Breast epithelium (tissue), 3 donors: ENCODE measurements at regions not wholly inside any gene's neighbourhood (a gene's known extent, or its start where the extent isn't known, plus 50 kb on each side); places are given as distances from the start of the nearest gene placed in this dataset.

ENCODE experiments used
- POLR2A ChIP-seq: fragments of 450-650 bp; IDR thresholded peaks from one replicate; pipeline ENCODE4 v1.6.1; 2016; ENCODE audit warnings: antibody characterized with exemption, mild to moderate bottlenecking, moderate library complexity
- POLR2AphosphoS5 ChIP-seq, 3 donors: sonication (generic); formaldehyde crosslinking; IDR thresholded peaks; one replicate each; pipeline ENCODE4 v1.6.1; 2017; ENCODE audit warnings: antibody characterized with exemption in 3 of 3
- TF ChIP-seq, protein P1 (sequence below), 3 donors: fragments of 450-650 bp; IDR thresholded peaks; one replicate each; pipeline ENCODE4 v1.5.1; 2016 to 2017; ENCODE audit warnings: antibody characterized with exemption in 3 of 3, mild to moderate bottlenecking in 3 of 3, moderate library complexity in 3 of 3

DNA sequence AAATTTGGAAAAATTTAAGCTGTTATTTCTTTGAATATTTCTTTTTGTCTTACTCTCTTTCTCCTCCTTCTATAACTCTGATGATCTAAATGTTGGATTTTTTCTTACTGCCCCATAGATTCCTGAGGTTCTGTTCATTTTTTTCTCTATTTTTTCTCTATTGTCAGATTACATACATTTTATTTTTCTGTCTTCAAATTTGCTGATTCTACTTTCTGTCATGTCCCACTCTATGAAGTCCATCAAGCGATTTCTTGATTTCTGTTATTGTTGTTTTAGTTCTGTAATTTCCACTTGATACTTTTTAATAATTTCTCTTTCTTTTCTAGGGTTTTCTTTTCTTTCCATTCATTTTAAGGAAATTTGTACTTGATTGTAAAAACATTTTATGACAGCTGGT, 83.7 kb upstream of the THRB start:
- TF ChIP-seq, protein P1, sequence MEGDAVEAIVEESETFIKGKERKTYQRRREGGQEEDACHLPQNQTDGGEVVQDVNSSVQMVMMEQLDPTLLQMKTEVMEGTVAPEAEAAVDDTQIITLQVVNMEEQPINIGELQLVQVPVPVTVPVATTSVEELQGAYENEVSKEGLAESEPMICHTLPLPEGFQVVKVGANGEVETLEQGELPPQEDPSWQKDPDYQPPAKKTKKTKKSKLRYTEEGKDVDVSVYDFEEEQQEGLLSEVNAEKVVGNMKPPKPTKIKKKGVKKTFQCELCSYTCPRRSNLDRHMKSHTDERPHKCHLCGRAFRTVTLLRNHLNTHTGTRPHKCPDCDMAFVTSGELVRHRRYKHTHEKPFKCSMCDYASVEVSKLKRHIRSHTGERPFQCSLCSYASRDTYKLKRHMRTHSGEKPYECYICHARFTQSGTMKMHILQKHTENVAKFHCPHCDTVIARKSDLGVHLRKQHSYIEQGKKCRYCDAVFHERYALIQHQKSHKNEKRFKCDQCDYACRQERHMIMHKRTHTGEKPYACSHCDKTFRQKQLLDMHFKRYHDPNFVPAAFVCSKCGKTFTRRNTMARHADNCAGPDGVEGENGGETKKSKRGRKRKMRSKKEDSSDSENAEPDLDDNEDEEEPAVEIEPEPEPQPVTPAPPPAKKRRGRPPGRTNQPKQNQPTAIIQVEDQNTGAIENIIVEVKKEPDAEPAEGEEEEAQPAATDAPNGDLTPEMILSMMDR (IDR thresholded peaks at IDR 0.05): no peak
- TF ChIP-seq POLR2AphosphoS5 (IDR thresholded peaks at IDR 0.05): no peak
- TF ChIP-seq POLR2A: no peak
